ENCODE measurements at regions not wholly inside any gene's neighbourhood (a gene's known extent, or its start where the extent isn't known, plus 50 kb on each side); places are given as distances from the start of the nearest gene placed in this dataset.
"Not testable (repeated sequence)": the region's sequence is repeated elsewhere in the genome, so short reads cannot be mapped to it uniquely, and the experiment has no call there.

- H3K9ac ChIP-seq (ENCODE audit: low read depth, low read length), result no peak overlapping the region
- H3K9me3 ChIP-seq (ENCODE audit: control insufficient read depth, insufficient read depth, low read length), result no peaks in the 10 kb centered on the region
- in situ Hi-C loops (cut with MboI; ENCODE audit: low sequenced_read_pairs) (no loop called here), dilution Hi-C loops (cut with HindIII; ENCODE audit: low sequenced_read_pairs, unreplicated experiment) (no loop called here), intact Hi-C loops (cut with micrococcal nuclease) (no loop called here)
- H2AK5ac ChIP-seq (ENCODE audit: low read depth, low read length), result no peak overlapping the region
- H3K27ac ChIP-seq (ENCODE audit: insufficient read depth, low read length), result no peak overlapping the region
- H2BK20ac ChIP-seq (ENCODE audit: low read depth, low read length), result no peak overlapping the region
- no peak overlapping the region for H2BK5ac ChIP-seq (ENCODE audit: low read depth, low read length, poor library complexity, severe bottlenecking)
- H4K8ac ChIP-seq (ENCODE audit: low read depth in 2 of 2, low read length in 2 of 2), result no peak overlapping the region
- CTCF ChIA-PET, result no interaction called here
- no peak overlapping the region for H2BK15ac ChIP-seq (ENCODE audit: low read depth, low read length)
- POLR2A ChIA-PET (ENCODE audit: unreplicated experiment), result no interaction called here
- H2BK120ac ChIP-seq (ENCODE audit: low read depth, low read length), result no peak overlapping the region
- no peak overlapping the region for H4K91ac ChIP-seq (ENCODE audit: insufficient read depth, low read depth, low read length)
- H3K36me3 ChIP-seq (ENCODE audit: control insufficient read depth, insufficient read depth, low read length), result no peaks in the 10 kb centered on the region
- H3K18ac ChIP-seq (ENCODE audit: low read depth, low read length), result no peak overlapping the region
- H2AFZ ChIP-seq (replicated peaks; ENCODE audit: low read length, poor library complexity), result no peak overlapping the region
- no peak overlapping the region for H3K23ac ChIP-seq (ENCODE audit: low read depth, low read length)
- H3K9me1 ChIP-seq (ENCODE audit: insufficient read depth, low read length), result no peaks in the 10 kb centered on the region; the same call in 1 of the 2 replicates
- BruUV-seq (replicated peaks), result no TSS peak
- no peak overlapping the region for H2AK9ac ChIP-seq (replicated peaks; ENCODE audit: low read depth, low read length, poor library complexity)
- H3K27me3 ChIP-seq (ENCODE audit: control insufficient read depth, insufficient read depth, low read length), result peaks cover 16% of the 10 kb centered on the region
- ATAC-seq (ENCODE audit: low read depth) (no peak), DNase-seq (no peak)
- no peak overlapping the region for H3K4me3 ChIP-seq (ENCODE audit: insufficient read depth, low read depth, low read length)
- no CpG with 5 or more reads among the region's 5 CpGs for WGBS, 2 experiments (ENCODE audit: extremely low coverage in 2 of 2, insufficient read length in 1 of 2)
- TF ChIP-seq MAFK (IDR thresholded peaks at IDR 0.05; ENCODE audit: low read depth, low read length), result no peak
- TF ChIP-seq SMC3 (IDR thresholded peaks at IDR 0.05; ENCODE audit: low read depth, low read length), result no peak
- no peaks in the 10 kb centered on the region for H3K4me1 ChIP-seq (ENCODE audit: control insufficient read depth, insufficient read depth, low read length)
- H3K4ac ChIP-seq (ENCODE audit: low read depth, low read length), result no peak overlapping the region
- H3K79me1 ChIP-seq (ENCODE audit: low read depth in 1 of 2, low read length in 2 of 2), result no peaks in the 10 kb centered on the region
- H4K20me1 ChIP-seq (ENCODE audit: insufficient read depth, low read length), result no peaks in the 10 kb centered on the region
- H3K14ac ChIP-seq (replicated peaks; ENCODE audit: low read depth, low read length), result no peak overlapping the region
- H3K56ac ChIP-seq (ENCODE audit: extremely low read depth, insufficient read depth, low read length), result no peak overlapping the region
- no peak overlapping the region for H4K5ac ChIP-seq (ENCODE audit: low read depth, low read length)
- H3K4me2 ChIP-seq (ENCODE audit: low read depth, low read length), result no peak overlapping the region
Measured at GRCh38 chr3:139231555-139232281, 112.1 kb upstream of the MRPS22 start.

DNA sequence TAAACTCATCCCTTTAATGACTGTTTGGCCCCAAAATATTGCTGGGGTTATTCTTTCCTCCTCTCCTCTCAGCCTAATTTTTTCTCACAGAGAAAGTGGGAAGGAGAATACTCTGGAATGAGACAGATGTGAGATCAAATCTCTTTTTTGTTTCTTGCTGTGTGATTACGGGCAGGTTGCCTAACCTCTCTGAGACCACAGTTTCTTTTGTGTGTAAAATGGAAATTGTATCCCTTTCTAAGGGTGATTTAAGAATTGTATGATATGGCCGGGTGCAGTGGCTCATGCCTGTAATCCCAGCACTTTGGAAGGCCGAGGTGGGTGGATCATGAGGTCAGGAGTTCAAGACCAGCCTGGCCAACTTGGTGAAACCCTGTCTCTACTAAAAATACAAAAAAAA, 111.5 kb upstream of the MRPS22 start:
- H3K4me2 ChIP-seq (ENCODE audit: low read depth, low read length); BruUV-seq (replicated peaks); H2AK9ac ChIP-seq (replicated peaks; ENCODE audit: low read depth, low read length, poor library complexity); H3K9me1 ChIP-seq (ENCODE audit: insufficient read depth, low read length); H2AFZ ChIP-seq (replicated peaks; ENCODE audit: low read length, poor library complexity); H3K9me3 ChIP-seq (ENCODE audit: control insufficient read depth, insufficient read depth, low read length); DNase-seq; intact Hi-C loops (cut with micrococcal nuclease); H3K4ac ChIP-seq (ENCODE audit: low read depth, low read length); dilution Hi-C loops (cut with HindIII; ENCODE audit: low sequenced_read_pairs, unreplicated experiment); H4K20me1 ChIP-seq (ENCODE audit: insufficient read depth, low read length); H3K18ac ChIP-seq (ENCODE audit: low read depth, low read length); H2BK15ac ChIP-seq (ENCODE audit: low read depth, low read length); H3K4me3 ChIP-seq (ENCODE audit: insufficient read depth, low read depth, low read length); H2AK5ac ChIP-seq (ENCODE audit: low read depth, low read length); H4K8ac ChIP-seq (ENCODE audit: low read depth in 2 of 2, low read length in 2 of 2); H2BK20ac ChIP-seq (ENCODE audit: low read depth, low read length); H3K79me1 ChIP-seq (ENCODE audit: low read depth in 1 of 2, low read length in 2 of 2); H3K23ac ChIP-seq (ENCODE audit: low read depth, low read length); H4K5ac ChIP-seq (ENCODE audit: low read depth, low read length); H2BK5ac ChIP-seq (ENCODE audit: low read depth, low read length, poor library complexity, severe bottlenecking); H3K56ac ChIP-seq (ENCODE audit: extremely low read depth, insufficient read depth, low read length); H3K4me1 ChIP-seq (ENCODE audit: control insufficient read depth, insufficient read depth, low read length); POLR2A ChIA-PET (ENCODE audit: unreplicated experiment); H2BK120ac ChIP-seq (ENCODE audit: low read depth, low read length); H3K9ac ChIP-seq (ENCODE audit: low read depth, low read length); in situ Hi-C loops (cut with MboI; ENCODE audit: low sequenced_read_pairs); H3K27ac ChIP-seq (ENCODE audit: insufficient read depth, low read length); H3K36me3 ChIP-seq (ENCODE audit: control insufficient read depth, insufficient read depth, low read length); H3K14ac ChIP-seq (replicated peaks; ENCODE audit: low read depth, low read length); CTCF ChIA-PET; H4K91ac ChIP-seq (ENCODE audit: insufficient read depth, low read depth, low read length); ATAC-seq (ENCODE audit: low read depth): not testable (repeated sequence)
- peaks cover 19% of the 10 kb centered on the region for H3K27me3 ChIP-seq (ENCODE audit: control insufficient read depth, insufficient read depth, low read length)
- no CpG with 5 or more reads among the region's 3 CpGs for WGBS, 2 experiments (ENCODE audit: extremely low coverage in 2 of 2, insufficient read length in 1 of 2)

All from IMR-90 (cell line).